Omental fat pad (tissue), 3 donors: ENCODE measurements at regions not wholly inside any gene's neighbourhood (a gene's known extent, or its start where the extent isn't known, plus 50 kb on each side); places are given as distances from the start of the nearest gene placed in this dataset.

Source experiments
- ATAC-seq: fragments of 150-250 bp; one replicate; pipeline ENCODE4 v1.9.1; 2016; ENCODE audit warnings: mild to moderate bottlenecking, moderate library complexity; ENCODE audit not compliant: low FRiP score
- DNase-seq: peaks from one replicate; pipeline ENCODE4 v3.0.0-alpha.2; 2019; ENCODE audit warnings: low spot score
- CTCF ChIP-seq, 3 donors: fragments of 450-650 bp; IDR thresholded peaks; one replicate each; pipeline ENCODE4 v1.5.1; 2016 to 2017; ENCODE audit warnings: antibody characterized with exemption in 3 of 3, mild to moderate bottlenecking in 3 of 3, moderate library complexity in 2 of 3

GRCh38 chr6:147839708-147840610 is 331.5 kb downstream of the SAMD5 start:
- no peak for DNase-seq
- no peak for TF ChIP-seq CTCF (IDR thresholded peaks at IDR 0.05)
- ATAC-seq, result no peak

GRCh38 chr6:147841547-147842148 is 333.2 kb downstream of the SAMD5 start:
- TF ChIP-seq CTCF (IDR thresholded peaks at IDR 0.05), result no peak
- no peak for ATAC-seq

GRCh38 chr6:147849401-147850330 is 341.2 kb downstream of the SAMD5 start:
- no peak for TF ChIP-seq CTCF (IDR thresholded peaks at IDR 0.05)
- DNase-seq, result no peak
- ATAC-seq, result no peak

More at GRCh38 chr6:147841547-147842148, 333.2 kb downstream of the SAMD5 start:
- DNase-seq, result no peak

- TF ChIP-seq CTCF (IDR thresholded peaks at IDR 0.05), result no peak
- ATAC-seq, result no peak
Measured at GRCh38 chr6:147852772-147853171, 344.3 kb downstream of the SAMD5 start.

GRCh38 chr6:147853574-147853973 is 345.1 kb downstream of the SAMD5 start:
- DNase-seq (no peak), ATAC-seq (no peak)
- TF ChIP-seq CTCF (IDR thresholded peaks at IDR 0.05), result no peak

More at GRCh38 chr6:147852772-147853171, 344.3 kb downstream of the SAMD5 start:
- no peak for DNase-seq

- ATAC-seq (no peak), DNase-seq (no peak)
- TF ChIP-seq CTCF (IDR thresholded peaks at IDR 0.05), result no peak
Measured at GRCh38 chr6:147855803-147856482, 347.5 kb downstream of the SAMD5 start.
